Endothelial cell (in vitro differentiated cells): ENCODE measurements at regions not wholly inside any gene's neighbourhood (a gene's known extent, or its start where the extent isn't known, plus 50 kb on each side); places are given as distances from the start of the nearest gene placed in this dataset.

ENCODE experiments used
- DNase-seq: peaks from one replicate; pipeline ENCODE4 v3.0.0; 2021; ENCODE audit warnings: low spot score
- H3K27ac Mint-ChIP-seq: one replicate; pipeline ENCODE4 v1.8.0; 2021; ENCODE audit warnings: mixed read lengths, inconsistent platforms; ENCODE audit not compliant: unreplicated experiment
- H3K27me3 Mint-ChIP-seq: one replicate; pipeline ENCODE4 v1.8.0; 2021; ENCODE audit warnings: mild to moderate bottlenecking, moderate library complexity, mixed read lengths, inconsistent platforms; ENCODE audit not compliant: unreplicated experiment
- H3K36me3 Mint-ChIP-seq: one replicate; pipeline ENCODE4 v1.8.0; 2021; ENCODE audit warnings: mild to moderate bottlenecking, low read depth, mixed read lengths, inconsistent platforms; ENCODE audit not compliant: unreplicated experiment
- H3K4me1 Mint-ChIP-seq: one replicate; pipeline ENCODE4 v1.8.0; 2021; ENCODE audit warnings: mild to moderate bottlenecking, mixed read lengths, inconsistent platforms; ENCODE audit not compliant: unreplicated experiment
- H3K4me3 Mint-ChIP-seq: one replicate; pipeline ENCODE4 v1.8.0; 2021; ENCODE audit warnings: mild to moderate bottlenecking, mixed read lengths, inconsistent platforms; ENCODE audit not compliant: unreplicated experiment
- H3K9me3 Mint-ChIP-seq: one replicate; pipeline ENCODE4 v1.8.0; 2021; ENCODE audit warnings: mixed read lengths, inconsistent platforms; ENCODE audit not compliant: unreplicated experiment
- TF ChIP-seq, protein P1 (sequence below): fragments of 200-600 bp; sonication (generic); IDR thresholded peaks from one replicate; pipeline ENCODE4 v1.5.0; 2021; ENCODE audit warnings: antibody characterized with exemption; ENCODE audit not compliant: unreplicated experiment

DNA sequence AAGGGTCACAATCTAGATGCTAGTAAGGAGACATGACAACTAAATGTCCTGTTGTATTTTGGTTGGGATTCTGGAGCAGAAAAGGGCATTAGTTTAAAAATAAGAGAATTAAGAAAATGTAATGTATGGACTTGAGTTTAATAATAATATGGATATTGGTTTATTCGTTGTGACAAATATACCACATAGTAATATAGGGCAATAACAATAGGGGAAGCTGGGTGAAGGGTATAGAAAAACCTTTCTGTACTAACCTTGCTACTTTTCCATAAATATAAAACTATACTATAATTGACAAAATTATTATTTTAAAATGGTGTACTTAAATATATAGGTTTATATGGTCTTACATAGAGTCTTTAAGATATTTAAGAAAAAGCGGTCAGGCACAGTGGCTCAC lies 558.9 kb downstream of the PTPRC start:
- no peaks in the 10 kb centered on the region for H3K9me3 Mint-ChIP-seq
- no peak overlapping the region for H3K4me3 Mint-ChIP-seq
- no peaks in the 10 kb centered on the region for H3K4me1 Mint-ChIP-seq
- H3K27ac Mint-ChIP-seq = no peak overlapping the region
- DNase-seq = no peak
- TF ChIP-seq, protein P1, sequence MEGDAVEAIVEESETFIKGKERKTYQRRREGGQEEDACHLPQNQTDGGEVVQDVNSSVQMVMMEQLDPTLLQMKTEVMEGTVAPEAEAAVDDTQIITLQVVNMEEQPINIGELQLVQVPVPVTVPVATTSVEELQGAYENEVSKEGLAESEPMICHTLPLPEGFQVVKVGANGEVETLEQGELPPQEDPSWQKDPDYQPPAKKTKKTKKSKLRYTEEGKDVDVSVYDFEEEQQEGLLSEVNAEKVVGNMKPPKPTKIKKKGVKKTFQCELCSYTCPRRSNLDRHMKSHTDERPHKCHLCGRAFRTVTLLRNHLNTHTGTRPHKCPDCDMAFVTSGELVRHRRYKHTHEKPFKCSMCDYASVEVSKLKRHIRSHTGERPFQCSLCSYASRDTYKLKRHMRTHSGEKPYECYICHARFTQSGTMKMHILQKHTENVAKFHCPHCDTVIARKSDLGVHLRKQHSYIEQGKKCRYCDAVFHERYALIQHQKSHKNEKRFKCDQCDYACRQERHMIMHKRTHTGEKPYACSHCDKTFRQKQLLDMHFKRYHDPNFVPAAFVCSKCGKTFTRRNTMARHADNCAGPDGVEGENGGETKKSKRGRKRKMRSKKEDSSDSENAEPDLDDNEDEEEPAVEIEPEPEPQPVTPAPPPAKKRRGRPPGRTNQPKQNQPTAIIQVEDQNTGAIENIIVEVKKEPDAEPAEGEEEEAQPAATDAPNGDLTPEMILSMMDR = no peak
- peaks cover 1% of the 10 kb centered on the region for H3K27me3 Mint-ChIP-seq
- H3K36me3 Mint-ChIP-seq = no peaks in the 10 kb centered on the region

DNA sequence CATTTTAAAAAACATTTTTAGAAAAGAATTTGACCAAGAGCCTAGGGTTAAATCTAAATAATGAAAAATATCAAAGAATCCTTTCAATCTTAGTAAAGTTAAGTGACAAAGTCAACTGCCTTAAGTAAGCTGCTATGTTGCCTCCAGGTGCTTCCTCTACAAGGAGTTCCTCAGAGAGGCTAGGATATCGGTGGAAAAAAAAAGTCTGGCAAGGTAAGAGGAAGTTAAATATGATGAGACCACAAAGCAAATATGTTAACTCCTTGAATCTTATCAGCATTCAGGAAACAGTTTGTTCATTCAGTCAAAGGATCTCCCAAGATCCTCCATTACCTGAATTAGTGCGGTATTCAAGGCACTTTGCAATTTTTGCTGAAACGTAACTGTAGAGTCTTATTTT lies 563.5 kb downstream of the PTPRC start:
- TF ChIP-seq, protein P1 = no peak
- no peaks in the 10 kb centered on the region for H3K36me3 Mint-ChIP-seq
- H3K9me3 Mint-ChIP-seq = no peaks in the 10 kb centered on the region
- no peaks in the 10 kb centered on the region for H3K4me1 Mint-ChIP-seq
- no peak overlapping the region for H3K27ac Mint-ChIP-seq
- DNase-seq = no peak
- H3K4me3 Mint-ChIP-seq = no peak overlapping the region
- peaks cover 1% of the 10 kb centered on the region for H3K27me3 Mint-ChIP-seq

GRCh38 chr1:199204231-199204630 lies 565.4 kb downstream of the PTPRC start:
- Mint-ChIP-seq H3K36me3 (no peaks in the 10 kb centered on the region), H3K4me3 (no peak overlapping the region), H3K27ac (no peak overlapping the region), H3K9me3 (no peaks in the 10 kb centered on the region), H3K27me3 (no peaks in the 10 kb centered on the region), H3K4me1 (no peaks in the 10 kb centered on the region)
- TF ChIP-seq, protein P1 = no peak
- no peak for DNase-seq

DNA sequence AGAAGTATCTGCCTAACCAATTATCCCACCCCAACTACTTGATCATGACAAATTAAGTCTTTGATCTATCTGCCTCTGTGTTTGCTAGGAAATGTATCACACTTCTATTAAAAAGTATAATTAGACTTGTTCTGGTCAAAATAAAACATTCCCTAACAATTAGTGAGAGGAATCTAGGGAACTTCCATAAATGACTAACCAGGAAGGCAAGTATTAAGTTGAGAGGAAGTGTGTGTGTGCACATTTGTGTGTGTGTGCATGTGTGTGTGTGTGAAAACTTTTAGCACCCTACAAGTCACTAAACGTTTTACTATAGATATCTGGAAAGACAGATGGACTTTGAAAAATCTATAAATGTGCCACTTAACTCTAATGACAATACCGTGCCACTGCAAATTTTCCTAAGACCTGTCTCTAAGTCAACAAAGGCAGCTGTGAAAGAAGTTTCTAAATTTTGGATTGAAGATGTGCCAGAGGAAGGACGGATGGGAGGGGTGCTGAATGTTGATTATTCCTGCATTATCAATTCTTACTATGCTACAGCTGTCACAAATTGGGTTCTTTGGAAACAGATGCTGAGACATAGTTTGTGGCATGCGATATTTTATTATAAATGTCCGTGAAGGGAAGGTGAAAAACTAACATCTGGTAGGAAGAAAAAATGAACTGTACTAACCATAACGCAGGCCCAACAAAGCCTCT lies 567.1 kb downstream of the PTPRC start:
- Mint-ChIP-seq H3K27me3 (no peaks in the 10 kb centered on the region), H3K4me3 (no peak overlapping the region), H3K27ac (no peak overlapping the region), H3K4me1 (no peaks in the 10 kb centered on the region), H3K36me3 (no peaks in the 10 kb centered on the region), H3K9me3 (no peaks in the 10 kb centered on the region)
- TF ChIP-seq, protein P1 = no peak
- DNase-seq = no peak

DNA sequence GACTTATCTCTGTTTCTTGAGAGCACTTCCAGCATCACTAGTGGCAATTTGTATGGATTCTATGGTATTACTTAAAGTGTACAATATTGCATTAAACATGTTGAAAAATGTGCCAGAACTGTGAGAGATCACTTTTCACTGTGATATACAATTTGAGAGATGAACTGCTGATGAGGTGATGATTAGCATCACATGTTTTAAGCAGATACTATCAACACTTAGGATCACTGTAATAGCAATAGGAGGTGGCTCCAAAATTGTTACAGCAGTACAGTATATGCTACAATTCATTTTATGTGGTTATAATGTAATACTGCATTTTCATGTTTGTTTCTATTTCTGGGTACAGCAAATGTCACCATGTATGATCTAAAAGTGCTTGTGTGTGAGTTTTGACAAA lies 570.0 kb downstream of the PTPRC start:
- H3K9me3 Mint-ChIP-seq = no peaks in the 10 kb centered on the region
- no peak overlapping the region for H3K4me3 Mint-ChIP-seq
- no peak for DNase-seq
- no peaks in the 10 kb centered on the region for H3K27me3 Mint-ChIP-seq
- no peaks in the 10 kb centered on the region for H3K4me1 Mint-ChIP-seq
- no peak overlapping the region for H3K27ac Mint-ChIP-seq
- TF ChIP-seq, protein P1 = no peak
- no peaks in the 10 kb centered on the region for H3K36me3 Mint-ChIP-seq
